Hypothalamus (tissue), 51 donors: ENCODE measurements at regions not wholly inside any gene's neighbourhood (a gene's known extent, or its start where the extent isn't known, plus 50 kb on each side); places are given as distances from the start of the nearest gene placed in this dataset.
"Not testable (repeated sequence)": the region's sequence is repeated elsewhere in the genome, so short reads cannot be mapped to it uniquely, and the experiment has no call there.

ENCODE experiments used
- DNase-seq, 51 donors: peaks; one replicate each; lab custom pipeline; 2025; lab: John Stamatoyannopoulos, UW

- DNase-seq = no peak
Observed at GRCh38 chr2:175373729-175374128, 192.2 kb upstream of the ATP5MC3 start.

GRCh38 chr2:175372704-175373701 is 191.5 kb upstream of the ATP5MC3 start:
- DNase-seq = no peak

GRCh38 chr2:175371378-175371777 is 189.9 kb upstream of the ATP5MC3 start:
- no peak for DNase-seq

GRCh38 chr2:175366815-175367214 is 185.3 kb upstream of the ATP5MC3 start:
- DNase-seq = peak in 6 of 51 donors; percentile 1 to 13 (median 5)

- DNase-seq = no peak
Observed at GRCh38 chr2:175363699-175364098, 182.2 kb upstream of the ATP5MC3 start.

GRCh38 chr2:175362331-175362730 is 180.8 kb upstream of the ATP5MC3 start:
- peak in 2 of 51 donors; percentile 0 to 3 for DNase-seq

- no peak for DNase-seq
Observed at GRCh38 chr2:175359710-175360109, 178.2 kb upstream of the ATP5MC3 start.

GRCh38 chr2:175356901-175357300 is 175.4 kb upstream of the ATP5MC3 start:
- DNase-seq = no peak

- no peak for DNase-seq
Observed at GRCh38 chr2:175355246-175355645, 173.7 kb upstream of the ATP5MC3 start.

GRCh38 chr2:175353275-175353674 is 171.8 kb upstream of the ATP5MC3 start:
- DNase-seq = no peak

GRCh38 chr2:175351512-175351911 is 170.0 kb upstream of the ATP5MC3 start:
- no peak for DNase-seq

- no peak for DNase-seq
Observed at GRCh38 chr2:175350105-175350504, 168.6 kb upstream of the ATP5MC3 start.

GRCh38 chr2:175342085-175342484 is 160.6 kb upstream of the ATP5MC3 start:
- DNase-seq = no peak

GRCh38 chr2:175330195-175330594 is 148.7 kb upstream of the ATP5MC3 start:
- DNase-seq = no peak

- no peak for DNase-seq
Observed at GRCh38 chr2:175326801-175327200, 145.3 kb upstream of the ATP5MC3 start.

- not testable (repeated sequence) for DNase-seq
Observed at GRCh38 chr2:175326164-175326563, 144.7 kb upstream of the ATP5MC3 start.

- DNase-seq = no peak
Observed at GRCh38 chr2:175323162-175323561, 141.7 kb upstream of the ATP5MC3 start.

GRCh38 chr2:175318542-175318941 is 137.0 kb upstream of the ATP5MC3 start:
- DNase-seq = no peak

GRCh38 chr2:175317751-175318150 is 136.2 kb upstream of the ATP5MC3 start:
- DNase-seq = no peak

- DNase-seq = no peak
Observed at GRCh38 chr2:175312137-175312536, 130.6 kb upstream of the ATP5MC3 start.

- no peak for DNase-seq
Observed at GRCh38 chr2:175310813-175311504, 129.4 kb upstream of the ATP5MC3 start.

- peak in 6 of 51 donors; percentile 0 to 8 (median 3) for DNase-seq
Observed at GRCh38 chr2:175309799-175310198, 128.3 kb upstream of the ATP5MC3 start.
